DMS153 treated with DMSO at 0.1 percent for 48 hours (cell line): ENCODE measurements at regions not wholly inside any gene's neighbourhood (a gene's known extent, or its start where the extent isn't known, plus 50 kb on each side); places are given as distances from the start of the nearest gene placed in this dataset.
"Not testable (repeated sequence)": the region's sequence is repeated elsewhere in the genome, so short reads cannot be mapped to it uniquely, and the experiment has no call there.

Source experiments
- DNase-seq: peaks from one replicate; lab custom pipeline; 2025; ENCODE audit not compliant: unreplicated experiment; lab: John Stamatoyannopoulos, UW

DNA sequence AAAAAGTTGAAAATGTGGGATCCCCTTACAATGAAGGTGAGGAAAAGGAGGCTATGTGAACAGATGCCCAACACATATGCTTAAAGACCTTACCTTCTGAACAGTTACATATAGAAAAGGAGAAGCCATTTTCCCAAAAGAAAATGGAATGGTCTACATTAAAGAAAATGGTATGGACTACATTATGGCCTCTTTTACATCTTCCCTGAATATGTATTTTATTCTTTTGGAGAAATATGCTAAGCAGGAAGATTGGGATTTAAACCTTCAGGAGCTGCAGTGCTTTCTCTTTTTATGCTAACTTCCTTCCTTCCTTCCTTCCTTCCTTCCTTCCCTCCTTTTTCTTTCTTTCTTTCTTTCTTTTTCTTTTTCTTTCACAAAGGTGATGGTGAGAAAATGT lies 155.4 kb downstream of the SEC23IP start:
- no peak for DNase-seq

DNA sequence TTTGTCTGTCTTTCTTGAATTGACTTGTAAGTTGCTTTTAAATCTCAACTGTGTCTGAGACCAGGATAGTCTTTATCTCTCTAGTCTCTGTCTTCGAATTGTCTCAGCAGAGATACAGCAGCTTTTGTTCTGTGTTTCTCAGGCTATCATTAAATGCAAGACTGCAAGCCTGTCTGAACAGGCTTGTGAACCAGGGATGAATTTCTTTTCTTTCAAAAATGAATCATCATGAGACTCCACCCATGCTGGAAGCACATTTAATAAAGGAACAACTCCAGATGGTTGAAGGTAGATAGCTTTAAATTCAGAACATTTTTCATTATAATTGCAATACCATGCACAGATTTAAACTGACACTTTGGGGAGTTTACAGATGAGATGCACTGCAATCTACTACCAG lies 155.9 kb downstream of the SEC23IP start:
- DNase-seq: no peak

DNA sequence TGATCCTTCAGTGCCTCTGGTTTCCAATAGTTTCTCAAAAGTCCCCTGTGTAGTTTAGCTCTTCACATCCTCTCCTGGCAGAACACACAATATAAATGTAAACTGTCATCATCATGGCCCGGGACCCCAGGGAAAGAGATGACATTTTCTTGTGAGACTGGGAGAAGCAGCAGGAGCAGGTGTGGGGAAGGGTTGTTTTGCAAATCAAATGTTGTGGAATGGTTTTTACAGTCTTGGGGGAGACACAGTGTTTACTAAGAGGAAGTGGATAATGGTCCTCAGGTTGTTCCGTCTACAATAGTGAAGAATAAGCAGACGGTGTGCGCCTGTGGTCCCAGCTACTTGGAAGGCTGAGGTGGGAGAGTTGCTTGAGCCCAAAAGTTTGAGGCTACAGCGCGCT lies 159.1 kb downstream of the SEC23IP start:
- no peak for DNase-seq

DNA sequence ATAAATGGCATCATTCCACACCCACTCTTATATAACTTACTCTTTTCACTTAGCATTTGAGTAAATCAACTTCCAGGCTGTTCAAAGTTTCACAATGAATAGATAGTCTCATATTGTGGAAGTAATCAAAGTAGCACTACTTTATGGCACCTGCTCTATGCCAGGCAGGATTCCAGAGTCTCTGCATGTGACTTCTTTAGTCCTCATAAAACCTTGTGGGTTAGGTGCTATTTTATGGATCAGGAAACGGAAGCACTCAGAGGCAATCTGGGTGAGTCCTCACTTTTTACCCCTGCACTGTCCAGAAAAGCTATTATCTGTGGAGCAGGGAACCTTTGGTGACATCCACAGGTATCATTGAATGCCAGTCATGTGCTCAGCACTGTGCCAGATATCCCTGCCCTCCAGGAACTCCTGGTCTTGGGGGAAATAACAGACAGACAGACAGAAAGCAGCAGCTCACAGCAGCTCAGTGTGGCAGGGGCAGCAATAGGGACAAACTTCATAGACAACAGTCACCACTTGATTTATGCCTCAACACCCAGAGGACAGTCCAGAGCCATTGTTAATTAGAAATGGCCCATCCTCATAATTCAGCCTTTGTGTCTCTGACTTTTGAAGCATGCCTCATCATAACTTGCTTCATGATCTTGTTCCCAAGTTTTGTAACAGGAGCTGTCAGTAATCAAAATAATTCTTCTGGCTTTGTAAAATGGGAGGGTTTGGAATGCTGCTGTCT lies 160.6 kb downstream of the SEC23IP start:
- no peak for DNase-seq

DNA sequence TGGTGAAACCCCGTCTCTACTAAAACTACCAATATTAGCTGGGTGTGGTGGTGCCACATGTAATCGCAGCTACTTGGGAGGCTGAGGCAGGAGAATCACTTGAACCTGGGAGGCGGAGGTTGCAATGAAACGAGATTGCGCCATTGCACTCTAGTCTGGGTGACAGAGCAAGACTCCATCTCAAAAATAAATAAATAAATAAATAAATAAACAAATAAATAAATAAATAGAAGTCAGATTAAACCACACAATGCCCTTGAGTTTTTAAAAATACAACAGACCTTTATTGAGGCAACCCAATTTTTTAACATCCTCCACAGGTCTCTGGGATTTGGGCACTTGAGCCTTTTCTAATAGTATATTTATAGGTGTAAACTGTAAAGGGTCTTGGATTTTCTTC lies 167.3 kb downstream of the SEC23IP start:
- DNase-seq: not testable (repeated sequence)

DNA sequence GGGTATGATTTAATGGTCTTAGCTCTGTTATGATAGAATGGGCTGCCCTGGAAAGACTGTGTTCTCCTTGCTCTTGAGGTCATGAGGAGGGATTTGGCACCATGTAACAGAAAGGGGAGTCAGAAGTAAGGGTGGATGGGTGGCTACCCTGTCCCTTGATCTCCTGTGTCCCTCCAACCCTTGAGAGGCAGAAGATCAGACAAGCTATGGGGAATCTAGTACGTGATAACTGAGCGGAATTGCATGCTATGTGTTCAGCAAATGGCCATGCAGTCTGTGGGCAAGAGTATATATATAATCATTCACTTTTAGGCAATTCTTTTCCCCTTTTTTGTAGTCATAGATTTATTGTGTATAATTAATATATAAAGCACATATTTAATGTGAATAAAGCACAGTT lies 174.9 kb downstream of the SEC23IP start:
- no peak for DNase-seq

DNA sequence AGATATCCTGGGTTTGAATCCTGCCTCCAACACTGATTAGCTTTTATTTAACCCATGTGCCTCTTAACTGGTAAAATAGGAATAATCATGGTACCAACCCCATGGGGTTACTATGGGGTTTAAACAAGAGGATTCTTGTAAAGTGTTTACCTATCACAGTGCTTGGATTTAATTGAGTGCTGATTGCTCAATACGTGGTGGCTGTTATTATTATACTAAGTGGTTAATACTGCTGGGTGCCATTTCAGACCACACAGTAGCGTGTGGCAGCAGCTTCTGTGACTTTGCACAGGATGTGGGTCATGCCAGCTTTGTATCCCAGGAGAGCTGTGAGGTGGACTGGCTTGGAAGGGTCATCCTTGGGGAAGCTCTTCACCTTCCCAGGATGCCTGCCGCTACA lies 177.2 kb downstream of the SEC23IP start:
- DNase-seq: no peak

DNA sequence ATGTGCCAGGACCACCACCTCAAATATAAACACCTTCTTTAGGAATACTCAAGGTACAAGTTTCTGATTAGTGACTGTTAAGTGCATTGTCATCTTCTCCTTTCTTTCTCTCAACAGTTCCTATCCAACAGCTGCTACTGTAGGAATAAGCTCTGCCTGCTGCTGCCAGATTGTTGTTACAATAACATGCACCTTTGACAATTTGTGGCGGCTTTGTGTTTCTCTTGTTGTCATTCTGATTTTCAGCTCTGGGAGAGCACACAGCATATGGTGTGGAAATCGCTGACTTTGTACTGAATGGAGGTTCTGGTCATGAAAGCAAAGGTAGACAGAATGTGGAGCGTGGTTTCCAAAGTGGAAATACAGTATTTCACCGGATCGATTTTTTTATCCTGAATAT lies 182.8 kb downstream of the SEC23IP start:
- no peak for DNase-seq

DNA sequence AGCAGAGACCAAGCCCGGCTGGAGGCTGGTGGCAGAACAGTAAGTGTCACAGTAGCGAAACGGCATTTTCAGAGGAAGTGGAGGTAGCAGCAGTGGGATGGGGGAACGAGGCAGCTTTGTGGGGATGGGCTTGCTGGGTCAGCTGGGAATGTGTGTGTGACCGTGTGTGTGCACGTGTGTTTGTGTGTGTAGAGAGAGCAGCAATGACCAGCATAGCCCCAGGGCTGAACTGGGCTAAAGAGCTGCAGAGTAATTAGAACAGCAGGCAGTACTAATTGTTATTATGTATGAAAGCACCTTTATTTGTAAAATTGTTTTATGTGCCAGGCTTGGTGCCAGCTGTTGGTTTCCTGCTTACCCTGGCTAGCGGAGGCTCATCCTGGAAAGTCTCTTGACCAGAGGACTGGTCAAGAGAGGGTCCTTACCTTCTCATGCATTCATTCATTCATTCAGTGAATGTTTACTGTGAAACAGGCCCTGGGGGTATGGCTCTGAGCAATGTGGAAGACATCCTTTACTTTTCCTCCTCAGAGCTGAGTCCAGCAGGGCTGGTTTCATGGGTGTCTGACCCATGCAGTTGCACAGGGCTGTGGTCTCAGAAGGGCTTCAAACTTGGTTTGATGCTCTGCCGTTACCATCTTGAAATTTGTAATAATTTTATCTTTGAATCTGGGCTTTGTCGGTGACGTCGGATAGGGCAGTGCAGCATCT lies 184.6 kb downstream of the SEC23IP start:
- DNase-seq: no peak

DNA sequence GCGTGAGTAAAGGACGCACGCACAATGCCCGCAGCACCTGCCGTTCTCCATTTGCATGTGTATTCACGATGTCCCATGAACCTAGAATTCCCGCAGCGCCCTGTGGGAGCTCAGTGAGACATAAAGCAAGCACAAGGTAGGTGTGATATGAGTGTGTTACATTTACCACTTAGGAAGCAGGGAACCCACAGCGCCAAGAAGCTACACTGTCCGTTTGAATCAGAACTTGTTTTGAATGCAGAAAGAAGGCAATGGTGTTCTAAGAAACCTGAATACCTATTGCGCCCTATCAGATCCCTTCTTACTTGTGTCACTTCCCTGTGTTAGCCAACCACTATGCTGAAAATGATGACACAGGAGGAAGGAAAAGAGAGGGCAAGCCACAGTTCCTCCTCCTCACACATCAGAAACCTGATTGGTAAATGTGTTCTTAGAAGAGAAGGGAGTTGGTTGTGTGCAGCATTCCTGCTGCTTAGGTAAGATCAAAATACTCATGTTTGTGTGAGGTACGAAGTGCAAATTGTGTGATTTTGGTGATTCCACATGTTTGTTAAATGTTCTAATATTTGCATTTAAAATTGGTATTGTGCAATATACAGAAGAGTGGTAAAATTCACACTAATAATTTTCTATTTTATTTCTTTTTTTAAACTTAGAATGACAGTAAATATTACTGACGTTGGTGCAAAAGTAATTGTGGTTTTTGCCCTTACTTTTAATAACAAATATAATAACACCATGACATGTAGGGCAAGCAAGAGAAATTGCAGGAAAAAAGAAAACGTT lies 185.4 kb downstream of the SEC23IP start:
- DNase-seq: no peak

DNA sequence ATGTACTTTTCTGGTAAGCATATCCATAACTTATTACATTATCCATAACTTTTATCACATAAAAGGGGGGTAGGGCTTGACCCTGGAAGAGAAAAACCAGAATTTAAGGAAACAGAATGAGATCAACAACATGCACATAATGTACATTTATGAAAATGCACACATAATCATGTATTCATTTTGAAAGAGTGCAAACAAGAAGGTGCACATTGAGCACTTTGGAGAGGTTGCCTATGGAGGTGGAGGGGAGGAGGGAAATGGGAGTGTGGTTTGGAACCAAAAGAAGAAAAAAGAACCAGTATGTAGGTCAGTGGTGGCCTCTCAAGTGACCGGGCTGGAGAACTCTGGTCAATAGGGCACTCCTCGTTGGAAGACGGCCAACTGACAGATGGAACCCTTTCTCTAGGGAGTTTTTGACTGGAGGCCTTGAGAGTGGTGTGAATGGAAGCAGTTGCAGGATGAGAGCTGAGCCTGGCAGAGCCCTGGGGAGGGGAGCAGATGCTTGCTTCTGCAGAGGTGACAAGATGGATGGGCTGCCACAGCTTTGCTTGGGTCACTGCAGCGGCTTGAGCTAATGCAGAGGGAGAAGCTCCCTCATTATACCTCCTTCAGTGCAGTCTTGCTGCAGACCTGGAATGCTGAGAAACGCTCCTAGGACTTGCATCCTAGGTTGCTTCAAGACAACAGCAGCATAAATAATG lies 192.7 kb downstream of the SEC23IP start:
- no peak for DNase-seq

DNA sequence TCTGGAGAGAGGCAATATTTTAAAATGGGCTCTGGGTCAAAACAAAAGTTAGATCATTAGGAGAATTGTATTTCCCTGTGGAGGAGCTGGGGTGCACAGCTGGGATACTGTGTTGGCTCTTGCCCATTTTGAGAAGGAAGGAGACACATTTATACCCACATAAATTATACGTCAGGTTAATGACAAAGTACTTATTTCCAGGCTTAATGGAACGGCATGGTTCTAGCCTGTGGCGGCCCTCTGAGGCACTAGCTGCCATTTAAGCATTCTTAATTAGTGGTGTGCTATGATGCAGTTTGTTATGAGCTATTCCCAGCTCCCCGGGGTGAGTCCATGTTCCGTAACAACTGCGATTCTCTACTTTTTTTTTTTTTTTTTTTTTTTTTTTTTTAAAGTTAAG lies 193.5 kb downstream of the SEC23IP start:
- DNase-seq: no peak

DNA sequence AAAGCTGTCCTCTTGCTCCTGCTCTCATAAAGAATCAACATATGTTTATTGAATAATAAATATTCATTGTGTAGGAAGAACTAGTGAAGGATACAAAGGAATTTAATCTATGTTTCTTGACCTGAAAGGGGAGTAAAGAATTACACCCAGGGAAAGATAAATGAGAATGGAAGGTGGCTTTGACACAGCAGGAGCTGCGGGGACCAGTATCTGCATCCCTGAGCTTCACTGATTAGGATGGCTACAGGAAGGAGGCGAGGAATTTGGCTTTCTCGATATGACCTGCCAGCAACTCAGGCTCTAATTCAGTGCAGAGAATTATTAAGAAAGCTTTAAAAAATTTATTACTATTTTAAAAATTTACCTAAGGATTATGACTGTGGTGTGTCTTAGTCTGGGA lies 194.6 kb downstream of the SEC23IP start:
- DNase-seq: no peak

DNA sequence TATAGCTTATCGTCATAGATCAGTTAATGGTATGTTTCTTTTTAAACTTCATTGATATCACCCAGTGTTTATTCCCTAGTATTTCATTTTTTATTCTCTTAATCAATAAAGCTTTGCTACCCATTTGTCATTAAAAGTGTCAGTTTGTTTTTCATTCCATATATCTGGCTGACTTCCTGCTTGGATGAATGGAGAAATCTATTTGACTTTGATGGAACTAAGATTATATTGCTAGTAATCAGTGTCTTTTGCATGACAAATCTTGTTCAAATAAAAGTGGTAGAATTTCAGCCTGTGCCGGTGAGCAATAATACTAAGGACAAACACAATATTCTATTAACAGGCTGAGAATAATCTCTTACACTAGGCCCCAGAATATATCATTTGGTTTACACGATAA lies 203.3 kb downstream of the SEC23IP start:
- peak; percentile 20 for DNase-seq

DNA sequence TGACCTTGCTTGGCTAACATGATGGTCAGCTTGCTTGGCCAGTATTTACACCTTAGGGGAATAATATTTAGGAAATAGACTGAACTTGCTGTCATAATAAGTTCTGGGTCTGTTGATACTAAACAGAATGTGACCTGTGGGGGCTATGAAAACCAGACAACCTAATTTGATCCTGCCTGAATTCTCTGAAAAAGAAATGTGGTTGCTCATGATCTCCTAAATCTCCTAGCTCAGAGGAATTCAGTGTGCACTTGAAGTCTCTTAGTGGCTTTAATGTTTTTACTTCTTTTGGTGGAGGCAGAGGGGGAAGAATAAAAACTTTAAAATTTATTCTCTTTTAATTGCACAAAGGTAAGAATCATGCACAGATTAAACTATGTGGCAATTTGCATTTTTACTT lies 205.2 kb downstream of the SEC23IP start:
- no peak for DNase-seq

DNA sequence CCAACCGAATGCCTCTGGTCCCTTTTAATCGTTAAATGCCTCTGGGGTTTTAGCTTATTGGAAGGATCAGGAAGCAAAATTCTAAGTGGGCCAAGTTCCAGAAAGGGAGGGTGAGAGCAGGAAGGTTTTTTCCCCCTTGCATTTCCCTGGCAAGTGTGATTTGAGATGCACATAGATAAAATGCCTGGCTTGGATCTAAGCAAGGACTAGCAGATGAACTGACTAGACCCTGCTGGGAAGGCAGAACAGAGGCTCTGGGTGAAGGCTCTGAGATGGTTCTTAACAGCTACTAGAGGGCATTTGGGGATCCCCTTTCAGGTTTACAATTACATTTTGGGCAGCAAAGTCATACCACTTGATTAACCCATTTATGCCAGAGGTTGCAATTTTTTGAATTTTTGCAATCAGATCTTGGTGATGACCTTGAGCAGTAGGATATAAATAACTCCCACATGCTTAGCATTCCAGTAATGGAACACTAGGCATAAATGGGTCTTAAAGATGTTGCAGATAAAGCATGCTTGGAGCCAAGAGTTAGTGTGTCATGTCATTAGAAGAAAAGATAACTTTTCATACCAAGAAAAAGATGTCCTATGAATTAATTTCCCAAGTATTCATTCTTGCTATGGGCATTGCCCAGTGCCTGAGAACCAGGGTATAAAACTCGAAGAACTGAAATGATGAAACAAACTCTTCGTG lies 205.9 kb downstream of the SEC23IP start:
- no peak for DNase-seq

DNA sequence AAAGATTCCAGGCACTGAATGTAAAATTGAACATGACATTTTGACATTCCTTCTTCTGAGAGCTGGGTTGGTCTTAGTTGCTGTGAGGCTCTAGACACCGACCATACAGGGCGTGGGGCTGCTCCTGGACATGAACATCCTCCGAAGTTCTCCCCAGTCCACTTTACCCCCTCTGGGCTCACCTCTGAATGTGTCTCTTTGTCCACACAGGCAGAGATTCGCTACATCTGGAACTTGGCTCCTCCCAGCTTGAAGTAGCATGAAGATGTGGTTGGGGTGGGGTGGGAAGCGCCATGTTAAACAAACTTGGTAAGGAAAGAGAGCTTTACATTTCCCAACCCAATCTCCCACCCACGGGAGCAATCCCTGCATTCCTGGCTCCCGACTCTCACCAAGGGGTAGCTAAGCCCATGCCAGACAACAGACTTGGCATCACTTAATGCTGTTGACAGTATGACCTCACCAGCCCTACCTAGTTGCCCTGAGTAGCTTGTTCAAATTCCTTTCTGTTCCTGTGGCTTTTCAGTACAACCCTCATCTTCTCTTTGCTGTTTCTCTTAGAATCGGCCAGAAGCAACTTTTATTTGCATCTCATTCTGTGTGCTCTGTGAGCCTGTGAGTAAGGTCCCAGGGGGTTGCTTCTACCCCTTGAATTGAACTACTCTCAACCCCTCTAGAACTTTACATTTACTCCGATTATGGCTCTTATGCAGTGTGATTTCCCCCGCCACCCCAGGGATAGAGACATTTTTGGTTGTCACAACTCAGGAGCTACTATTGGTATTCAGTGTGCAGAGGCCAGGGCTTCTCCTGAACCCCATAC lies 211.4 kb downstream of the SEC23IP start:
- DNase-seq: no peak

DNA sequence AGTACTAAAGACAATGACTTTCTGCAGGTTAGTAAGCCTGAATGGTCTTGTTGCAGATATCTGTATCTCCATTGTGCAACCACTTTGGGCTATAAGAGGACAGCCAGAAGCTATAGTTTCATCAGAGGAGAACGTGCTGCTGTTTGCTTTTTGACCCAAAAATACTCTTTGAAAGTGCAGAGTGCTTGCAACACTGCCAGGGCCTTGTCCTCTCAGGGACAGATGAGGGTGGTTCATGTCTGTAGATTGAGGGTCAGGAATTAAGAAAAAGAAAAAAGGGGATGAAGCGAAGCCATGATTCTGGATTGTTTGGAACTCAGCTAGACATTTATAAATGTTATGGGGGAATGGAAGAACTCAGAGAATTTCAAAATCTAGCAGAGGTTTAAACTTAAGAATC lies 212.5 kb downstream of the SEC23IP start:
- DNase-seq: no peak

DNA sequence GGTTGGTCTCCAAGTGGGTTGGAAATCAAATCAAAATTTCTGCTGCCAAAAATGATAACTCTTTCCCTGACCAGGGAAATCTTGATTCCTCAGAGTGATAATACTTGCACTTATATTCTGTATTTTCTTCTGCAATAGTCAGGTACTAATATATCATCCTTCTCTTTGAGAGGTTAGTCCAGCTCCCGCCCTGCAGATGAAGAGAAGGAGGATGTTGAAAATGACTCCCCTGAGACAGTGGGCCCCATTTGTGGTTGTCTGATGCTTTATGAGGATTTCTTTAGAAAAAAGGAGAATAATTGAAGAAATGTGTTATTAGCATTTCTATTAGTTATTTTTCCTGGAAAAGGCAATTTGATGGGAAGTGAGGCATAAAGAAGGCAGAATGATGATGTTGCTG lies 213.0 kb downstream of the SEC23IP start:
- DNase-seq: no peak

DNA sequence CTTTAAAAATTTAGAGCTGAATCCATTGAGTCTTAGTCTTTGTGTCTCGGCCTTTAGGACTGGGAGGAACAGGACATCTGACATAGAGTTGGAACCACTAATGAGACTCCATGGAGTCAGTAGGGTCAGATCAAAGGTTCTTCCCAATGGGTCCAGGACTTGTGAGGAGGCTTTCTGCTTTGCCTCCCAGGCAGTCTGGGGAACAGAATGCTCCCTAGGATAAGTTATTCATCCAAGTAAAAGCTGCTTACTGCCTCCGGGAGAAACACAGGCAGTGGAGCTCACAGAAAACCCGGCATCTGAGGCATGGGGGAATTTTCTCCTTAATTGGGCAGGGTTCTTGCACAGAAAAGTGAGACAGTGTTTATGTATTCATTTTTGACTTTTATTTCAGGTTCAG lies 216.4 kb downstream of the SEC23IP start:
- DNase-seq: no peak
